Fibroblast of the aortic adventitia (primary cell): ENCODE measurements at regions not wholly inside any gene's neighbourhood (a gene's known extent, or its start where the extent isn't known, plus 50 kb on each side); places are given as distances from the start of the nearest gene placed in this dataset.

ENCODE experiments used
- DNase-seq: peaks from one replicate; pipeline ENCODE4 v3.0.0-alpha.2; 2010; ENCODE audit warnings: low read depth
- H3K4me3 ChIP-seq: 2 replicates; pipeline ENCODE4 v1.5.1; 2011; ENCODE audit warnings: low read depth, mild to moderate bottlenecking, control low read depth, low read length, moderate library complexity
- TF ChIP-seq, protein P1 (sequence below): IDR thresholded peaks from 2 replicates; pipeline ENCODE4 v1.5.1; 2011; ENCODE audit warnings: mild to moderate bottlenecking, low read length, control low read depth, inconsistent platforms; ENCODE audit not compliant: insufficient read depth

DNA sequence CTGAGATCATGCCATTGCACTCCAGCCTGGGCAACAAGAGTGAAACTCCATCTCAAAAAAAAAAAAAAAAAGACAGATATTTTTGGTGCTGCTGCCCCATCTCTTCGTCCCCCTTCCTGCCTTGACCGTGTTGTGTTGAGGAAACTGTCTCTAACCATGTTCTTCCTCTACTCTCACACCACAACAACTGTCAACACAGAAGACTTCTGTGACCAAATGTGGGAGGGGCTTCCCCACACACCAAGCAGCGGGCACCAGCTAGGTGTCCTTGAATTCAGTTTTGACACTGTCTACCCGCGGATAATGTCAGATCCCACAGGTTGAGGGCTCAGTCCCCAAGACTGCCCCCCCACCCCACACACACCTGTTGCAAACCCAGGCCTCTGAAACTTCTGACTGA lies 104.7 kb upstream of the BCOR start:
- DNase-seq: no peak
- TF ChIP-seq, protein P1, sequence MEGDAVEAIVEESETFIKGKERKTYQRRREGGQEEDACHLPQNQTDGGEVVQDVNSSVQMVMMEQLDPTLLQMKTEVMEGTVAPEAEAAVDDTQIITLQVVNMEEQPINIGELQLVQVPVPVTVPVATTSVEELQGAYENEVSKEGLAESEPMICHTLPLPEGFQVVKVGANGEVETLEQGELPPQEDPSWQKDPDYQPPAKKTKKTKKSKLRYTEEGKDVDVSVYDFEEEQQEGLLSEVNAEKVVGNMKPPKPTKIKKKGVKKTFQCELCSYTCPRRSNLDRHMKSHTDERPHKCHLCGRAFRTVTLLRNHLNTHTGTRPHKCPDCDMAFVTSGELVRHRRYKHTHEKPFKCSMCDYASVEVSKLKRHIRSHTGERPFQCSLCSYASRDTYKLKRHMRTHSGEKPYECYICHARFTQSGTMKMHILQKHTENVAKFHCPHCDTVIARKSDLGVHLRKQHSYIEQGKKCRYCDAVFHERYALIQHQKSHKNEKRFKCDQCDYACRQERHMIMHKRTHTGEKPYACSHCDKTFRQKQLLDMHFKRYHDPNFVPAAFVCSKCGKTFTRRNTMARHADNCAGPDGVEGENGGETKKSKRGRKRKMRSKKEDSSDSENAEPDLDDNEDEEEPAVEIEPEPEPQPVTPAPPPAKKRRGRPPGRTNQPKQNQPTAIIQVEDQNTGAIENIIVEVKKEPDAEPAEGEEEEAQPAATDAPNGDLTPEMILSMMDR: no peak
- H3K4me3 ChIP-seq: no peak overlapping the region

DNA sequence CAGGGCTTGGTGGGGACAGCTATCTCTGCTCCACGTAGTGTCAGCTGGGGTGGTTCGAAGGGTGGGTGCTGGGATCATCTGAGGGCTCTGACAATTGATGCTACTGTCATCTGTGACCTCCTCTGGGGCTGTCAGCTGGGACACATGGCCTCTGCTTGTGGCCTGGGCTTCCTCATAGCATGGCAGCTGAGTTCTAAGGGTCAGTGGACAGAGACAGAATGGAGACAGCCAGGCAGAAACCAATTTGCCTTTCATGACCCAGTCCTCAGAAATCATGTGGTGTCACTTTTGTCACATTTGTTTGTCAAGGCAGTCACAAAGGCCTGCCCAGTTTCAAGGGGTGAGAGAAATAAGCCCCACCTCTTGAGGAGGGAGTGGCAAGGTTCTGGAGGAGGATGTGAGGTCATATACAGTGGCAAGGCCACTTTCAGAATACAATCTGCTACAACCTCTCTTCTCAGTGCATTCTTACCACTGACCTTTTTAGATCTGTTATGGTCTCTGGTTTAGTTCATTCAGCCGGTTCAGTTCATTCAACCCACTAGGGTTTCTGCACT lies 103.6 kb upstream of the BCOR start:
- DNase-seq: no peak
- no peak overlapping the region for H3K4me3 ChIP-seq
- TF ChIP-seq, protein P1: no peak

DNA sequence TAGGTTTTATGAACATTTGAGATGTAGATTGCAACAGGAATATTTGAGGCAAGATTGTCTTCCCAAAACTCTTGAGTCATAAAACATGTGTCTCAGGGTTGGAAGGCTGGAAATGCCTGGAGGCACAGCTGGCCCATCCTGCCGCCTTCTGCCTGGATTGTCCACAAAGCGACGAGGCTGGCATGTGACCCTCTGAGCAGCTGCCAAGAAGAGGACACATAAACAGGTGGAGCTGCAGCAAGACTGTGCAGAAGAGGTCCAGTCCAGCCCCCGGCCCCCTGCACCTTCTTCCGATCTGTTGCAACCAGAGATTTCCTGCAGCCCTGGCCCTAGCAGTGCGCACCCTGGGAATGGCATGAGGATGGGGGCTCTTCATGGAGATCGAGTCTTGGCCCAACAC lies 101.9 kb upstream of the BCOR start:
- TF ChIP-seq, protein P1: no peak
- no peak for DNase-seq

GRCh38 chrX:40197071-40197470 lies 99.3 kb upstream of the BCOR start:
- no peak overlapping the region for H3K4me3 ChIP-seq
- DNase-seq: no peak
- TF ChIP-seq, protein P1: no peak

More for the DNA sequence above, 101.9 kb upstream of the BCOR start:
- no peak overlapping the region for H3K4me3 ChIP-seq

- DNase-seq: no peak
- H3K4me3 ChIP-seq: no peak overlapping the region
- TF ChIP-seq, protein P1: no peak
These were observed 97.6 kb upstream of the BCOR start for GRCh38 chrX:40195368-40195767.

GRCh38 chrX:40192196-40192595 lies 94.4 kb upstream of the BCOR start:
- H3K4me3 ChIP-seq: no peak overlapping the region
- TF ChIP-seq, protein P1: no peak
- no peak for DNase-seq

GRCh38 chrX:40189637-40190036 lies 91.9 kb upstream of the BCOR start:
- DNase-seq: no peak
- H3K4me3 ChIP-seq: no peak overlapping the region
- TF ChIP-seq, protein P1: no peak
